ENCODE measurements at regions not wholly inside any gene's neighbourhood (a gene's known extent, or its start where the extent isn't known, plus 50 kb on each side); places are given as distances from the start of the nearest gene placed in this dataset.
"Not testable (repeated sequence)": the region's sequence is repeated elsewhere in the genome, so short reads cannot be mapped to it uniquely, and the experiment has no call there.

DNA sequence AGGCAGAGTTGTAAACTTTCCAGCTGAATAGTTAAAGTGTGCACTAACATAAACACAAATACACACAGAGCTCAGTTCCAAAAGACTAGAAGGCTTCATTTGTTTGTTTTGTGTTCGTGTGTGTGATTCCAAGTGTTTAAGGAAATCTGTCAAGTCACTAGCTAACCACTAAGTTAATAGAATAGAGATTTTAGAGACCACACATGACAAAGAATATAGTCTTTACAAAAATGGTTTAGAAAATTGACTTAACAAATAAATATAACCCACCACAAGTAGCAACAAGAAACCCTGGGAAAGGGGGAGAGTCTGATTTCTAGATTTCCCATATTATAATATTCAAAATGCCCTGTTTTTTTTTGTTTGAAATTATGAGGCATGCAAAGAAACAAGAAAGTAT is 209.4 kb downstream of the FZD1 start:
- Histone ChIP-seq H3K27me3 (no peaks in the 10 kb centered on the region), H3K36me3 (no peaks in the 10 kb centered on the region), H3K9me3 (peaks cover 0 to 13% (median 9%) of the 10 kb centered on the region in 4 donors), H3K4me1 (no peaks in the 10 kb centered on the region), H3K4me3 (no peak overlapping the region), H3K27ac (no peak overlapping the region)
- WGBS, 2 donors, result 45 to 47% methylated on average over 1 of the region's 1 CpG
- no peak for ATAC-seq (ENCODE audit: low FRiP score in 2 of 2)
- no peak for TF ChIP-seq POLR2AphosphoS5 (IDR thresholded peaks at IDR 0.05)
- TF ChIP-seq EP300 (IDR thresholded peaks at IDR 0.05), result no peak
- TF ChIP-seq, protein P1, sequence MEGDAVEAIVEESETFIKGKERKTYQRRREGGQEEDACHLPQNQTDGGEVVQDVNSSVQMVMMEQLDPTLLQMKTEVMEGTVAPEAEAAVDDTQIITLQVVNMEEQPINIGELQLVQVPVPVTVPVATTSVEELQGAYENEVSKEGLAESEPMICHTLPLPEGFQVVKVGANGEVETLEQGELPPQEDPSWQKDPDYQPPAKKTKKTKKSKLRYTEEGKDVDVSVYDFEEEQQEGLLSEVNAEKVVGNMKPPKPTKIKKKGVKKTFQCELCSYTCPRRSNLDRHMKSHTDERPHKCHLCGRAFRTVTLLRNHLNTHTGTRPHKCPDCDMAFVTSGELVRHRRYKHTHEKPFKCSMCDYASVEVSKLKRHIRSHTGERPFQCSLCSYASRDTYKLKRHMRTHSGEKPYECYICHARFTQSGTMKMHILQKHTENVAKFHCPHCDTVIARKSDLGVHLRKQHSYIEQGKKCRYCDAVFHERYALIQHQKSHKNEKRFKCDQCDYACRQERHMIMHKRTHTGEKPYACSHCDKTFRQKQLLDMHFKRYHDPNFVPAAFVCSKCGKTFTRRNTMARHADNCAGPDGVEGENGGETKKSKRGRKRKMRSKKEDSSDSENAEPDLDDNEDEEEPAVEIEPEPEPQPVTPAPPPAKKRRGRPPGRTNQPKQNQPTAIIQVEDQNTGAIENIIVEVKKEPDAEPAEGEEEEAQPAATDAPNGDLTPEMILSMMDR (IDR thresholded peaks at IDR 0.05), result no peak
- no peak for TF ChIP-seq POLR2A (IDR thresholded peaks at IDR 0.05)
- DNase-seq, result no peak

DNA sequence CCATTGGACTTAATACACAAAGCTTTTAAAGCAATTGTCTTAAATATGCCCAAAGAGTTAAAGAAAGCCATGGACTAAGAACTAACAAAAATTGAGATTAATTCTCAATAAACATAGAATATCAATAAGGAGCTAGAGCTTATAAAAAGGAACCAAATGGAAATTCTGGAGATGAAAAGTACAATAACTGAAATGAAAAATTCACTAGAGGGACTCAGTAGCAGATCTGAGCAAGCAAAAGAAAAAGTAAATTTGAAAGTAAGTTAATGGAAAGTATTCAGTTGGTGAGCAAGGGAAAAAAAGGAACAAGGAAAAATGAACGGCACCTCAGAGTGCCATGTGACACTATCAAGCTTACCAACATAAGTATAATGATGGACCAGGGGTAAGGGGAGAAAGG is 209.8 kb downstream of the FZD1 start:
- Histone ChIP-seq H3K27me3 (no peaks in the 10 kb centered on the region), H3K9me3 (peaks cover 0 to 13% (median 9%) of the 10 kb centered on the region in 4 donors), H3K27ac (no peak overlapping the region), H3K4me3 (no peak overlapping the region), H3K36me3 (no peaks in the 10 kb centered on the region), H3K4me1 (no peaks in the 10 kb centered on the region)
- ATAC-seq (ENCODE audit: low FRiP score in 2 of 2), result no peak
- no peak for DNase-seq
- WGBS, 2 donors, result 78 to 88% methylated on average over 1 of the region's 1 CpG
- TF ChIP-seq EP300 (IDR thresholded peaks at IDR 0.05) (no peak), POLR2AphosphoS5 (IDR thresholded peaks at IDR 0.05) (no peak), POLR2A (IDR thresholded peaks at IDR 0.05) (no peak)
- TF ChIP-seq, protein P1 (IDR thresholded peaks at IDR 0.05), result no peak

DNA sequence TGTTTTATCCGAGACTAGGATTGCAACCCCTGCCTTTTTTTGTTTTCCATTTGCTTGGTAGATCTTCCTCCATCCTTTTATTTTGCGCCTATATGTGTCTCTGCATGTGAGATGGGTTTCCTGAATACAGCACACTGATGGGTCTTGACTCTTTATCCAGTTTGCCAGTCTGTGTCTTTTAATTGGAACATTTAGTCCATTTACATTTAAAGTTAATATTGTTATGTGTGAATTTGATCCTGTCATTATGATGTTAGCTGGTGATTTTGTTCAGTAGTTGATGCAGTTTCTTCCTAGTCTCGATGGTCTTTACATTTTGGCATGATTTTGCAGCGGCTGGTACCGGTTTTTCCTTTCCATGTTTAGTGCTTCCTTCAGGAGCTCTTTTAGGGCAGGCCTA is 216.2 kb downstream of the FZD1 start:
- H3K4me3 ChIP-seq; DNase-seq; H3K9me3 ChIP-seq; H3K27me3 ChIP-seq; H3K27ac ChIP-seq; ATAC-seq (ENCODE audit: low FRiP score in 2 of 2); H3K4me1 ChIP-seq; H3K36me3 ChIP-seq: not testable (repeated sequence)
- WGBS, 2 donors, result 89 to 91% methylated on average over 5 of the region's 5 CpGs

DNA sequence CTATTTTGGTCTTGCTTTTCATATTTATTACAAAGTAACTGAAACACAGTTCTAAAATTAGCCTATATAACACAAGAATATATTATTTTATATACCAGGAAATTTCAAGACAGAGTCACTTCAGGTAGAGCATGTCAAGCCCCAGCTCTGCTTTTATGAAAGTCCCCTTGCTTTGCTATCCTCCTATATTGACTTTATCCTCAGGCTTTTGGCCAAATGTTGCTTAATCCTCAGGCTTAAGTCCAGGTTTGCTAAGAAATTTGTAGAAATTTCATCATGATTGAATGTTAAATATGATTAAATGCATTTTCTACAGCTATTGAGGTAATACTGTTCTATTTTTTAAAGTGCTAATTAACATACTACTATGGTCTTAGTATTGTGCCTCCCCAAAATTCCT is 227.6 kb downstream of the FZD1 start:
- ATAC-seq (ENCODE audit: low FRiP score in 2 of 2), result no peak
- DNase-seq, result no peak
- Histone ChIP-seq H3K4me3 (no peak overlapping the region), H3K27ac (no peak overlapping the region), H3K36me3 (no peaks in the 10 kb centered on the region), H3K27me3 (no peaks in the 10 kb centered on the region), H3K4me1 (no peaks in the 10 kb centered on the region), H3K9me3 (no peaks in the 10 kb centered on the region)
- no peak for TF ChIP-seq EP300 (IDR thresholded peaks at IDR 0.05)
- no peak for TF ChIP-seq POLR2A (IDR thresholded peaks at IDR 0.05)
- no peak for TF ChIP-seq POLR2AphosphoS5 (IDR thresholded peaks at IDR 0.05)
- TF ChIP-seq, protein P1 (IDR thresholded peaks at IDR 0.05), result no peak

DNA sequence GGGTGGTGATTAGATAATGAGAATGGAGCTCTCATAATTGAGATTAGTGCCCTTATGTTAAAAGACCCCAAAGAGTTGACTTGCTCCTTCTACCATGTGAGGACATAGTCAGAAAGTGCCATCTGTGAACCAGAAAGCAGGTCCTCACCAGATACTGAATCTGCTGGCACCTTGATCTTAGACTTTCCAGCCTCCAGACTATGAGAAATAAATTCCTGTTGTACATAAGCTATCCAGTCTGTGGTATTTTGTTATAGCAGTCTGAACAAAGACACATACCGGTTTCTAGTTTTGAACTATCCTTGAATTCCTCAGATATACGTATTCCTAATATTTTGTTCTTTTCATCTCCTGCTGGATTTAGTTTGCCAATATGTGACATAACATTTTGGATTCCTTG is 228.1 kb downstream of the FZD1 start:
- Histone ChIP-seq H3K27ac (no peak overlapping the region), H3K27me3 (no peaks in the 10 kb centered on the region), H3K36me3 (no peaks in the 10 kb centered on the region), H3K9me3 (no peaks in the 10 kb centered on the region), H3K4me1 (no peaks in the 10 kb centered on the region), H3K4me3 (no peak overlapping the region)
- DNase-seq, result no peak
- TF ChIP-seq POLR2AphosphoS5 (IDR thresholded peaks at IDR 0.05), result no peak
- TF ChIP-seq EP300 (IDR thresholded peaks at IDR 0.05), result no peak
- TF ChIP-seq, protein P1 (IDR thresholded peaks at IDR 0.05), result no peak
- TF ChIP-seq POLR2A (IDR thresholded peaks at IDR 0.05), result no peak
- ATAC-seq (ENCODE audit: low FRiP score in 2 of 2), result no peak
- WGBS, 2 donors, result 93 to 100% methylated on average over 2 of the region's 2 CpGs
